ENCODE measurements at regions not wholly inside any gene's neighbourhood (a gene's known extent, or its start where the extent isn't known, plus 50 kb on each side); places are given as distances from the start of the nearest gene placed in this dataset.

DNA sequence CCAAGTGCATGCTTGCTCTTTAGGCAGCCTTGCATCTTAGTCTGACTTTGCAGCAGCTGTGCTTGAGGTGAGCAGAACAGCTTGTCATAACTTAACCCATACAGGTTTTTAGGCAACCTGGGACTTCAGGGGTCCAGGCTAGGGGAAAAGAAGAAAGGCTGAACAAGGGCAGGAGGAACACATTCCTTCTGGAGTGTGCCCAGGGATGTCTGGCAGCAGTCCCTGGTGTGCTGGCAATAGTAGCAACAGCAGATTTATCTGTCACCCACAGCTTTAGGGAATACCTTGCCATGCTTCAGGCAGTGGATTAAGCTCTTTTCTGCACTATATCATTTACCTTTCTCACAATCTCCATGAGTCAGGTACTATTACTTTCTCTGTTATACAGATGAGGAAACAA lies 513.0 kb downstream of the RAB38 start:
- no peak for TF ChIP-seq POLR2A (IDR thresholded peaks at IDR 0.05)
- TF ChIP-seq, protein P1, sequence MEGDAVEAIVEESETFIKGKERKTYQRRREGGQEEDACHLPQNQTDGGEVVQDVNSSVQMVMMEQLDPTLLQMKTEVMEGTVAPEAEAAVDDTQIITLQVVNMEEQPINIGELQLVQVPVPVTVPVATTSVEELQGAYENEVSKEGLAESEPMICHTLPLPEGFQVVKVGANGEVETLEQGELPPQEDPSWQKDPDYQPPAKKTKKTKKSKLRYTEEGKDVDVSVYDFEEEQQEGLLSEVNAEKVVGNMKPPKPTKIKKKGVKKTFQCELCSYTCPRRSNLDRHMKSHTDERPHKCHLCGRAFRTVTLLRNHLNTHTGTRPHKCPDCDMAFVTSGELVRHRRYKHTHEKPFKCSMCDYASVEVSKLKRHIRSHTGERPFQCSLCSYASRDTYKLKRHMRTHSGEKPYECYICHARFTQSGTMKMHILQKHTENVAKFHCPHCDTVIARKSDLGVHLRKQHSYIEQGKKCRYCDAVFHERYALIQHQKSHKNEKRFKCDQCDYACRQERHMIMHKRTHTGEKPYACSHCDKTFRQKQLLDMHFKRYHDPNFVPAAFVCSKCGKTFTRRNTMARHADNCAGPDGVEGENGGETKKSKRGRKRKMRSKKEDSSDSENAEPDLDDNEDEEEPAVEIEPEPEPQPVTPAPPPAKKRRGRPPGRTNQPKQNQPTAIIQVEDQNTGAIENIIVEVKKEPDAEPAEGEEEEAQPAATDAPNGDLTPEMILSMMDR (IDR thresholded peaks at IDR 0.05 in 4 of 5, conservative IDR thresholded peaks at IDR 0.05 in 1 of 5) = no peak
